CD14-positive monocyte (primary cell): ENCODE measurements at regions not wholly inside any gene's neighbourhood (a gene's known extent, or its start where the extent isn't known, plus 50 kb on each side); places are given as distances from the start of the nearest gene placed in this dataset.

Source experiments
- DNase-seq, 3 donors: peaks; one replicate each; pipeline ENCODE4 v3.0.0-alpha.2; 2011 to 2022
- H2AFZ ChIP-seq: 2 replicates; pipeline ENCODE4 v1.6.0; 2012; ENCODE audit warnings: mild to moderate bottlenecking, low read depth, low read length, inconsistent platforms; ENCODE audit not compliant: insufficient read depth, poor library complexity, severe bottlenecking
- H3K27ac ChIP-seq, 2 donors: 1 replicate in 1 of 2; 2 replicates in 1 of 2; pipeline ENCODE4 v1.5.1; 2012 to 2013; ENCODE audit warnings: low read length in 2 of 2, control low read depth in 1 of 2, inconsistent platforms in 1 of 2, low read depth in 1 of 2, mild to moderate bottlenecking in 1 of 2
- H3K27me3 ChIP-seq, 2 donors: one replicate each; pipeline versions ENCODE4 v1.6.0 to v1.6.1; 2011 to 2013; ENCODE audit warnings: low read length in 2 of 2; ENCODE audit not compliant: control insufficient read depth in 2 of 2, insufficient read depth in 2 of 2
- H3K36me3 ChIP-seq, 2 donors: replicated peaks in 1 of 2; 1 replicate in 1 of 2; 2 replicates in 1 of 2; pipeline versions ENCODE4 v1.5.1 to v1.6.1; 2012 to 2013; ENCODE audit warnings: low read length in 2 of 2, control low read depth in 1 of 2, inconsistent platforms in 1 of 2, mild to moderate bottlenecking in 1 of 2; ENCODE audit not compliant: insufficient read depth in 2 of 2, control insufficient read depth in 1 of 2
- H3K4me1 ChIP-seq, 2 donors: 1 replicate in 1 of 2; 2 replicates in 1 of 2; pipeline versions ENCODE4 v1.5.1 to v1.6.1; 2012 to 2013; ENCODE audit warnings: low read length in 2 of 2, control low read depth in 1 of 2, inconsistent platforms in 1 of 2, mild to moderate bottlenecking in 1 of 2, moderate library complexity in 1 of 2; ENCODE audit not compliant: insufficient read depth in 2 of 2, control insufficient read depth in 1 of 2
- H3K4me2 ChIP-seq: replicated peaks from 2 replicates; pipeline ENCODE3; 2012; ENCODE audit warnings: low read length, moderate library complexity, mild to moderate bottlenecking; ENCODE audit not compliant: poor library complexity, severe bottlenecking; ENCODE audit errors: extremely low read depth
- H3K4me3 ChIP-seq, 3 experiments: fragments of 200-600 bp in 1 of 3; sonication (generic) in 1 of 3; replicated peaks in 1 of 3; 1 replicate in 2 of 3; 2 replicates in 1 of 3; pipeline ENCODE4 v1.5.1; 2011 to 2013; ENCODE audit warnings: low read length in 3 of 3, mild to moderate bottlenecking in 3 of 3, control low read depth in 2 of 3, low read depth in 2 of 3, inconsistent platforms in 1 of 3, moderate library complexity in 1 of 3
- H3K79me2 ChIP-seq: 2 replicates; pipeline ENCODE4 v1.6.0; 2012; ENCODE audit warnings: mild to moderate bottlenecking, control low read depth, inconsistent platforms, low read length, moderate library complexity; ENCODE audit not compliant: insufficient read depth
- H3K9ac ChIP-seq: 2 replicates; pipeline ENCODE4 v1.6.0; 2017; ENCODE audit warnings: low read length, mild to moderate bottlenecking; ENCODE audit not compliant: insufficient read depth, poor library complexity, severe bottlenecking
- H3K9me3 ChIP-seq, 2 donors: replicated peaks in 1 of 2; 1 replicate in 1 of 2; 2 replicates in 1 of 2; pipeline versions ENCODE4 v1.5.1 to v1.6.1; 2012 to 2013; ENCODE audit warnings: low read length in 2 of 2, control low read depth in 1 of 2; ENCODE audit not compliant: control insufficient read depth in 1 of 2, insufficient read depth in 1 of 2
- H4K20me1 ChIP-seq: 2 replicates; pipeline ENCODE4 v1.6.0; 2012; ENCODE audit warnings: mild to moderate bottlenecking, low read length, control low read depth, moderate library complexity; ENCODE audit not compliant: insufficient read depth
- H3K27ac Mint-ChIP-seq, 7 donors: one replicate each; pipeline ENCODE4 v1.8.0; 2020; ENCODE audit warnings: mild to moderate bottlenecking in 7 of 7, mixed read lengths in 7 of 7, moderate library complexity in 6 of 7, inconsistent platforms in 2 of 7
- H3K27me3 Mint-ChIP-seq, 3 donors: one replicate each; pipeline ENCODE4 v1.8.0; 2021 to 2022; ENCODE audit warnings: low read depth in 3 of 3, mild to moderate bottlenecking in 3 of 3, mixed read lengths in 3 of 3, moderate library complexity in 3 of 3, inconsistent platforms in 1 of 3
- H3K36me3 Mint-ChIP-seq, 2 donors: one replicate each; pipeline ENCODE4 v1.8.0; 2020; ENCODE audit warnings: mixed read lengths in 2 of 2, inconsistent platforms in 1 of 2, mild to moderate bottlenecking in 1 of 2
- H3K4me1 Mint-ChIP-seq: one replicate; pipeline ENCODE4 v1.8.0; 2020; ENCODE audit warnings: mild to moderate bottlenecking, mixed read lengths
- H3K4me3 Mint-ChIP-seq, 2 donors: one replicate each; pipeline ENCODE4 v1.8.0; 2020; ENCODE audit warnings: mild to moderate bottlenecking in 2 of 2, mixed read lengths in 2 of 2, moderate library complexity in 1 of 2
- H3K9me3 Mint-ChIP-seq, 7 donors: one replicate each; pipeline ENCODE4 v1.8.0; 2020 to 2022; ENCODE audit warnings: mixed read lengths in 7 of 7, mild to moderate bottlenecking in 6 of 7, moderate library complexity in 6 of 7, inconsistent platforms in 2 of 7
- CTCF ChIP-seq: fragments of 200-600 bp; IDR thresholded peaks from one replicate; pipeline ENCODE4 v1.8.0; 2022; ENCODE audit warnings: antibody characterized with exemption, mild to moderate bottlenecking
- WGBS: methylation state at CpG from one replicate; pipeline ENCODE4 v1.1.5; 2013; ENCODE audit warnings: missing lambda C conversion rate; ENCODE audit not compliant: insufficient coverage; 5-methylcytosine and 5-hydroxymethylcytosine counted together
- intact Hi-C, 2 donors: fragments of 100-400 bp; cut with micrococcal nuclease; formaldehyde crosslinking; loops; one replicate each; pipeline versions ENCODE4 v1.15.0 to v1.15.1; 2023

GRCh38 chr11:69912911-69913451 is 93.8 kb upstream of the FGF3 start:
- H4K20me1 ChIP-seq, result no peaks in the 10 kb centered on the region
- no peak for DNase-seq
- H3K36me3 Mint-ChIP-seq, result no peaks in the 10 kb centered on the region
- peaks cover 0 to 6% of the 10 kb centered on the region in 2 donors for H3K27me3 ChIP-seq
- H3K4me3 ChIP-seq, result no peak overlapping the region
- peaks cover 14 to 28% (median 26%) of the 10 kb centered on the region in 3 donors for H3K27me3 Mint-ChIP-seq
- H3K4me1 ChIP-seq, result no peaks in the 10 kb centered on the region
- H3K4me2 ChIP-seq, result no peak overlapping the region
- no peak overlapping the region for H3K27ac Mint-ChIP-seq
- H3K9me3 Mint-ChIP-seq, result peaks cover 2 to 12% (median 7%) of the 10 kb centered on the region in 7 donors
- H2AFZ ChIP-seq, result no peak overlapping the region
- no peaks in the 10 kb centered on the region for H3K4me1 Mint-ChIP-seq
- intact Hi-C loops, result no loop called here
- no peak for TF ChIP-seq CTCF
- no peak overlapping the region for H3K4me3 Mint-ChIP-seq
- no peak overlapping the region for H3K9ac ChIP-seq
- H3K79me2 ChIP-seq, result no peaks in the 10 kb centered on the region
- no peak overlapping the region for H3K27ac ChIP-seq
- H3K9me3 ChIP-seq, result no peaks in the 10 kb centered on the region
- WGBS, result 46% methylated on average over 15 of the region's 16 CpGs
- H3K36me3 ChIP-seq, result no peaks in the 10 kb centered on the region

DNA sequence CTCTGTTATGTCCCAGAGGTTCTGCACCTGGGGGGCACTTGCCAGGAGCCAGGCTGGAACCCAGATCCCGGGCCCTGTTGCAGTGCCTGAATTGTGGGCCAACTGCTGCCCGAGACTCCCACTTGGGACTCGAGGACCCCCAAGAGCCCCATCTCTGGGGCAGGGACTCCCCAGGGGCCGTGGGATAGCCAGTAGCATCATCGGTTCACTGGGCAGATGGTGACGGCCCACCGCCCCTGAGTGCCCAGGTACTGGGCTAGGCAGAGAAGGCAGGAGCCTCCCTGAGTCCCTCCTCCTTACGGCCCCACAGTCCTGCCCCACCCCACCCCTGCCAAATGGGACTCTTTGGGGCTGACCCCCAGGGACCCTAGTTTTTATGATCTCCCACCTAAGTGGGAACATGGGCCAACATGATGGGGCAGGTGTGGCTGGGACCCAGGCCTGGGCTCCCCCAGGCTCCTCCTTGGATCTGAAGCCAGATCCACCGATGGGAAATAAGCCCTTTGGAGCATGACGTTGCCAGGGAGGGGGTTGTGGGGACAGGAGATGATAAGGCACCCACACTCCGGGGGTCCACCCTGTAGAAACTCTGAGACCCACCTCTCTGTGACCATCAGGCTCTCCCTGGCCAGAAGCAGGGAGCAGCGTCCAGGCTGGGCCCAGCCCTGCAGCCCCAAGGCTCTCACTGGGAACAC is 94.5 kb upstream of the FGF3 start:
- H3K27ac Mint-ChIP-seq, result no peak overlapping the region
- 89% methylated on average over 11 of the region's 12 CpGs for WGBS
- Histone ChIP-seq H3K27me3 (peaks cover 0 to 6% of the 10 kb centered on the region in 2 donors), H3K4me3 (no peak overlapping the region), H3K79me2 (no peaks in the 10 kb centered on the region), H3K4me2 (no peak overlapping the region), H3K36me3 (no peaks in the 10 kb centered on the region), H2AFZ (no peak overlapping the region), H4K20me1 (no peaks in the 10 kb centered on the region), H3K27ac (no peak overlapping the region), H3K9me3 (no peaks in the 10 kb centered on the region), H3K9ac (no peak overlapping the region), H3K4me1 (no peaks in the 10 kb centered on the region)
- DNase-seq, result no peak
- intact Hi-C loops, result loop anchor here in 1 of 2 donors (2.0 kb wide), 1 partner anchor 283 kb away; no protein-coding TSS in a partner anchor
- TF ChIP-seq CTCF, result no peak
- peaks cover 2 to 12% (median 7%) of the 10 kb centered on the region in 7 donors for H3K9me3 Mint-ChIP-seq
- no peaks in the 10 kb centered on the region for H3K4me1 Mint-ChIP-seq
- H3K27me3 Mint-ChIP-seq, result peaks cover 14 to 31% (median 30%) of the 10 kb centered on the region in 3 donors
- no peak overlapping the region for H3K4me3 Mint-ChIP-seq
- H3K36me3 Mint-ChIP-seq, result no peaks in the 10 kb centered on the region
